Adipocyte (in vitro differentiated cells): ENCODE measurements at regions not wholly inside any gene's neighbourhood (a gene's known extent, or its start where the extent isn't known, plus 50 kb on each side); places are given as distances from the start of the nearest gene placed in this dataset.

Experiments used
- DNase-seq: peaks from one replicate; pipeline ENCODE4 v3.0.0-alpha.2; 2015; ENCODE audit warnings: low read depth
- H3K27me3 ChIP-seq: replicated peaks from 2 replicates; pipeline ENCODE4 v1.7.0; 2013; ENCODE audit warnings: mild to moderate bottlenecking, low read length, moderate library complexity; ENCODE audit not compliant: control insufficient read depth, insufficient read depth
- H3K36me3 ChIP-seq: 2 replicates; pipeline ENCODE4 v1.7.0; 2013; ENCODE audit warnings: low read length, mild to moderate bottlenecking, moderate library complexity; ENCODE audit not compliant: control insufficient read depth, insufficient read depth, severe bottlenecking
- H3K4me1 ChIP-seq: 2 replicates; pipeline ENCODE4 v1.7.0; 2013; ENCODE audit warnings: mild to moderate bottlenecking, low read length, moderate library complexity; ENCODE audit not compliant: control insufficient read depth, insufficient read depth
- H3K4me3 ChIP-seq: 2 replicates; pipeline ENCODE4 v1.7.0; 2013; ENCODE audit warnings: mild to moderate bottlenecking, low read length, moderate library complexity
- H3K9ac ChIP-seq: 2 replicates; pipeline ENCODE4 v1.7.0; 2013; ENCODE audit warnings: mild to moderate bottlenecking, low read length, moderate library complexity
- H3K9me3 ChIP-seq: 2 replicates; pipeline ENCODE4 v1.7.0; 2013; ENCODE audit warnings: mild to moderate bottlenecking, low read length, moderate library complexity; ENCODE audit not compliant: control insufficient read depth

- Histone ChIP-seq H3K9me3 (no peaks in the 10 kb centered on the region), H3K9ac (no peak overlapping the region), H3K4me3 (no peak overlapping the region), H3K36me3 (no peaks in the 10 kb centered on the region), H3K27me3 (no peaks in the 10 kb centered on the region), H3K4me1 (peaks cover 5% of the 10 kb centered on the region)
- DNase-seq, result peak; percentile 51
These were observed 270.9 kb downstream of the C12orf50 start for GRCh38 chr12:87758271-87758670.

DNA sequence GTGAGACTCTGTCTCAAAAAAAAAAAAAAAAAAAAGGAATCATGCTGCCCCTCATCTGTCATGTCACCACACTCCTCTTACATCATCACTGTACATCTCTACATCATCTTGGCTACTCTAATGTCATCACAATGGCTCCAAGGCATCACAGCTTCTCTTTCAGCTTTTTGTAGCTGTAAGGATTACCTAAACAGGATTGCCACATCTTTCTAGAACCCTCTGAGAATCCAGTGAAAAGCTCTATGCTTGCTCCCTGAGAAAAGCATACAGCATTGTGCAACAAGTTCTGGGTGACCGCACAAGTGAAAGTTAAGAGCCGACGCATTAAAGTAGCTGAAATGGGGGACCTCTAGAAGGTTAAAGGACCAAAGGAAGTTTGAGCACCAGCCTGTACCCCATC is 272.5 kb downstream of the C12orf50 start:
- peak; percentile 69 for DNase-seq
- H3K36me3 ChIP-seq, result no peaks in the 10 kb centered on the region
- H3K4me3 ChIP-seq, result no peak overlapping the region
- H3K9me3 ChIP-seq, result no peaks in the 10 kb centered on the region
- H3K27me3 ChIP-seq, result no peaks in the 10 kb centered on the region
- no peak overlapping the region for H3K9ac ChIP-seq
- H3K4me1 ChIP-seq, result peaks cover 5% of the 10 kb centered on the region

GRCh38 chr12:87756111-87756510 is 273.1 kb downstream of the C12orf50 start:
- Histone ChIP-seq H3K4me1 (peaks cover 5% of the 10 kb centered on the region), H3K36me3 (no peaks in the 10 kb centered on the region), H3K27me3 (no peaks in the 10 kb centered on the region), H3K9ac (no peak overlapping the region), H3K9me3 (no peaks in the 10 kb centered on the region), H3K4me3 (no peak overlapping the region)
- peak; percentile 96 for DNase-seq

GRCh38 chr12:87728931-87729593 is 300.1 kb downstream of the C12orf50 start:
- peak; percentile 12 for DNase-seq
- no peaks in the 10 kb centered on the region for H3K27me3 ChIP-seq
- H3K4me1 ChIP-seq, result no peaks in the 10 kb centered on the region
- no peak overlapping the region for H3K9ac ChIP-seq
- H3K36me3 ChIP-seq, result no peaks in the 10 kb centered on the region
- no peak overlapping the region for H3K4me3 ChIP-seq
- H3K9me3 ChIP-seq, result no peaks in the 10 kb centered on the region

GRCh38 chr12:87720967-87721366 is 308.2 kb downstream of the C12orf50 start:
- Histone ChIP-seq H3K9ac (no peak overlapping the region), H3K4me1 (no peaks in the 10 kb centered on the region), H3K4me3 (no peak overlapping the region), H3K36me3 (no peaks in the 10 kb centered on the region), H3K27me3 (no peaks in the 10 kb centered on the region), H3K9me3 (no peaks in the 10 kb centered on the region)
- DNase-seq, result peak; percentile 15

- H3K4me3 ChIP-seq, result no peak overlapping the region
- peaks cover 3% of the 10 kb centered on the region for H3K9me3 ChIP-seq
- H3K36me3 ChIP-seq, result no peaks in the 10 kb centered on the region
- H3K4me1 ChIP-seq, result no peaks in the 10 kb centered on the region
- no peaks in the 10 kb centered on the region for H3K27me3 ChIP-seq
- no peak for DNase-seq
- H3K9ac ChIP-seq, result no peak overlapping the region
These were observed 324.8 kb downstream of the C12orf50 start for GRCh38 chr12:87704374-87704773.

DNA sequence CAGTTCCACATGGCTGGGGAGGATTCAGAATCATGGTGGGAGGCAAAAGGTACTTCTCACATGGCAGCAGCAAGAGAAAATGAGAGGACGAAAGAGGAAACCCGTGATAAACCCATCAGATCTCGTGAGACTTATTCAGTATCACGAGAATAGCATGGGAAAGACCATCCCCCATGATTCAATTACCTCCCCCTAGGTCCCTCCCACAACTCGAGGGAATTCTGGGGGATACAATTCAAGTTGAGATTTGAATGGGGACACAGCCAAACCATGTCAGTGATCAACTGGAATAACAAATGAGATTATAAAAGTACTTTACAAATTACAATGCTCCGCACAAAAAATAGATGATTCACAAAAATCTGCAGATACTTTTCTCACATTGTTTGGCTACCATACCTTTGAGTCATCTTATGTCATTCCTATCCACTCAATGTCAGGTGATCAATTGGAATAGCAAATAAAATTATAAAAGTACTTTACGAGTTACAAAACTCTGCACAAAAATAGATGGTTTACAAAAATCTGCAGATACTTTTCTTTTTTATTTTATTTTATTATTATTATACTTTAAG is 338.9 kb downstream of the C12orf50 start:
- no peaks in the 10 kb centered on the region for H3K36me3 ChIP-seq
- no peak overlapping the region for H3K9ac ChIP-seq
- no peaks in the 10 kb centered on the region for H3K27me3 ChIP-seq
- H3K9me3 ChIP-seq, result no peaks in the 10 kb centered on the region
- H3K4me1 ChIP-seq, result peaks cover 19% of the 10 kb centered on the region
- no peak overlapping the region for H3K4me3 ChIP-seq
- DNase-seq, result no peak

DNA sequence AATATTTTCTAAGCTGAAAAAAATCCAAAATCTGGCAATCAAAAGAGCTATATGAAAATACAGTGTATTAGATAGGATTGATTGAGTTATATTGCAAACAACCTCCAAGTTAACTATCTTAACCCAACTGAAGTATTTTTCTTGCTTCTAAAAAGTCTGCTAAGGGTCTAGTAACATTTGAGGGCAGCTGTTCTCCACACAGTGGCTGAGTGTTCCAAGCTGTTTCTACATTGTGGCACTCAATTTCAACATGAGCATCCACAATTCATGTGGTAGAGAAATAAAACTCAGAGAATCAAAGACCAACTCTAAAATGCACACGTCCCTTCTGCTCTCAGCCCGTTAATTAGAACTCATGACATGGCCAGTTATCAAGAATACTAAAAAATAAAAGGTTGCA is 340.0 kb downstream of the C12orf50 start:
- no peak overlapping the region for H3K9ac ChIP-seq
- no peaks in the 10 kb centered on the region for H3K27me3 ChIP-seq
- no peak overlapping the region for H3K4me3 ChIP-seq
- DNase-seq, result no peak
- H3K9me3 ChIP-seq, result no peaks in the 10 kb centered on the region
- peaks cover 19% of the 10 kb centered on the region for H3K4me1 ChIP-seq
- no peaks in the 10 kb centered on the region for H3K36me3 ChIP-seq

- DNase-seq, result peak; percentile 63
- H3K36me3 ChIP-seq, result no peaks in the 10 kb centered on the region
- H3K4me3 ChIP-seq, result no peak overlapping the region
- H3K9ac ChIP-seq, result peak overlapping the region; percentile 63
- H3K9me3 ChIP-seq, result no peaks in the 10 kb centered on the region
- no peaks in the 10 kb centered on the region for H3K27me3 ChIP-seq
- peaks cover 19% of the 10 kb centered on the region for H3K4me1 ChIP-seq
These were observed 341.8 kb downstream of the C12orf50 start for GRCh38 chr12:87687362-87687761.

DNA sequence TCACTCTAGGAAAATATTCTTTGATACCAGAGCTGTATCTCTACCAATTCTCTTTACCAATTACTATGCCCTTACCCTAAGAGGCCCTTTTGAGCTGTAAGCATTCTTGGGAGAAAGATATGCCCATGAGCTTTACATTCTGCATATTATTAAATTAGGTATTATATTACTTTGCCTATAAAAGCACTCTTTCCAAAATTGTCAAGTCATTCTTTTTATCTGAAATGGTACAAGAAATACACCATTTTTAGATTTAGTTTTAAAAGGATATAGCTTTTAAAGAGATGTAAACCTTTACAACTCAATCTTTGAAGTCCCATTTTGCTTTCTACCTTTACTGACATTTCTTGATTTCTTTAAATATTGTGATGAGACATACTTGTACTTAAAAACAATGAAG is 343.5 kb downstream of the C12orf50 start:
- no peak for DNase-seq
- Histone ChIP-seq H3K36me3 (no peaks in the 10 kb centered on the region), H3K9me3 (no peaks in the 10 kb centered on the region), H3K4me3 (no peak overlapping the region), H3K4me1 (peaks cover 19% of the 10 kb centered on the region), H3K9ac (no peak overlapping the region), H3K27me3 (no peaks in the 10 kb centered on the region)

DNA sequence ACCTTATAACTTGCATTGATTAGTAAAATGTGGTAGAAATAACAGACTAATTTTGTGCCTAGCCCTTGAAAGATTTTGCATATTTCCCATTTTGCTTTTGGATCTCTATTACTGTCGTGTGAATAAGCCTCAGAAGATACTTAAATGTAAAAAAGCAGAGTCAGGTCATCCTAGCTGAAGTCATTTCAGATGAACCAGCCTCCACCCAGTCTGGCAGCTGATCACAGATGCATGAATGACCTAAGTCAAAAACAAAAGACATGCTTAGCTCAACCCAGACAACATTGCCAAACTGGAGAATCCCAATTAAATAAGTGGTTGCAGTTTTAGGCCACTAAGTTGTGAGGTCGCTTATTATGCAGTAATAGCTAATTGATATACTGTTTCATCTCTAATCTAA is 349.9 kb downstream of the C12orf50 start:
- Histone ChIP-seq H3K9me3 (no peaks in the 10 kb centered on the region), H3K4me1 (peaks cover 13% of the 10 kb centered on the region), H3K36me3 (no peaks in the 10 kb centered on the region), H3K4me3 (no peak overlapping the region), H3K27me3 (no peaks in the 10 kb centered on the region), H3K9ac (no peak overlapping the region)
- DNase-seq, result no peak

DNA sequence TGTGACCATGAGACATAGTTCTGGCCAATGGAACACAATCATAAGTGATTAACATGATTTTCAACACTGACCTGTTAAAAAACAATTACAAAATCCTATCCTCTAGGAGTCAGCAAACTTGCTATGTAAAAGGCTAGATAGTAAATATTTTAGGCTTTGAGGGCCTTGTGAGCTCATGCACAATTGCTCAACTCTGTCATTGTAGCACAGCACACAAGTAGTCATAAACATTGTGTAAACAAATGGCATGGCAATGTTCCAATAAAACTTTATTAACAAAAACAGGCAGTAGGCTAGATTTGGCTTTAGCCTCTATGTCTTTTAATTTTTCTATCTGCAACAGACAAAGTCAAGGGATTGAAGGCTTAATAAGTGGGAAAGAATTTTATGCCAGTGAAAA is 350.7 kb downstream of the C12orf50 start:
- H3K4me1 ChIP-seq, result peaks cover 13% of the 10 kb centered on the region
- H3K9me3 ChIP-seq, result no peaks in the 10 kb centered on the region
- H3K36me3 ChIP-seq, result no peaks in the 10 kb centered on the region
- no peak overlapping the region for H3K4me3 ChIP-seq
- no peaks in the 10 kb centered on the region for H3K27me3 ChIP-seq
- H3K9ac ChIP-seq, result no peak overlapping the region
- DNase-seq, result peak; percentile 57
